HG02970 (cell line): ENCODE measurements at regions not wholly inside any gene's neighbourhood (a gene's known extent, or its start where the extent isn't known, plus 50 kb on each side); places are given as distances from the start of the nearest gene placed in this dataset.

Experiments used
- ATAC-seq: cut with Tn5 transposase; IDR thresholded peaks from one replicate; pipeline ENCODE4 v1.9.1; 2021; ENCODE audit warnings: mild to moderate bottlenecking, moderate library complexity, moderate number of reproducible peaks; ENCODE audit not compliant: unreplicated experiment, low FRiP score

DNA sequence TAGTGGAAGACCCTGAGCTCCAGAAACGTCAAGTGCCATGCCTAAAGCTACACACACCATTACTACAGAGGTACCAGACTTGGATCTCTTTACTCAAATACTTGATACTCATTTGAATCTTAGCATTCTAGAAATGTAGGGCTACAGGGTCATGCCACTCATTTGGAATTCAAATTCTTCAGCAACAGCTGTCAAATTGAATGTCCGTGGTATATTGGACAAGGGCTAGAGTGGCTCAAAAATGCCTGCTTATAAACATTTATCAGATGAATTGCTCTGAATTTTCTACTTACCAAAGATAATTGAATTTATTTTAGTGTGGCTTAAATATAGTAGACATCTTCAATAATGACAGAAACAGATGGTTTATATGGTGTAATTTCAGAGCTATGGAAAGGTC, 669.7 kb downstream of the SLC4A3 start:
- no peak for ATAC-seq

GRCh38 chr2:220300806-220301205, 673.4 kb downstream of the SLC4A3 start:
- ATAC-seq: no peak

- ATAC-seq: no peak
Measured at GRCh38 chr2:220302756-220303155, 675.3 kb downstream of the SLC4A3 start.

GRCh38 chr2:220309215-220309614, 681.8 kb downstream of the SLC4A3 start:
- ATAC-seq: no peak

DNA sequence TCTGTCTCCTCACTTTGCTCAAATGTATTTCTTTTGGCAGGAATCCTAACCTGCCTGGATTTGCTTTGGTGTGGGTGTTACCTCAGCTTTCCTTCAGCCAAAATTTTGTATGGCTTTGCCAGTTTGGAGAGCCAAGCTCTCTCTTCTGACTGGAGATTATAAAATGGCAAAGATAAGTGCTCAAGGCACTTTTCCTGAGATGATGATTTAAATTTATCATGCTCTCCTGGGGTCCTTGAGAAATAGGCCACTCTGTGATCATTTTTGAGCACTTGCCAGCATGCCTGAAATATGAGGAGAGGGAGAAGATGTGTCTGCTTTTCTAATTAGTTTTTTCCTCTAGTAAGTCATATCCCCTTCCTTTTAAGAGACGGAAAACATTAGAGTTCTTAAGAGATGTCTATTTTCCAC, 683.0 kb downstream of the SLC4A3 start:
- no peak for ATAC-seq

DNA sequence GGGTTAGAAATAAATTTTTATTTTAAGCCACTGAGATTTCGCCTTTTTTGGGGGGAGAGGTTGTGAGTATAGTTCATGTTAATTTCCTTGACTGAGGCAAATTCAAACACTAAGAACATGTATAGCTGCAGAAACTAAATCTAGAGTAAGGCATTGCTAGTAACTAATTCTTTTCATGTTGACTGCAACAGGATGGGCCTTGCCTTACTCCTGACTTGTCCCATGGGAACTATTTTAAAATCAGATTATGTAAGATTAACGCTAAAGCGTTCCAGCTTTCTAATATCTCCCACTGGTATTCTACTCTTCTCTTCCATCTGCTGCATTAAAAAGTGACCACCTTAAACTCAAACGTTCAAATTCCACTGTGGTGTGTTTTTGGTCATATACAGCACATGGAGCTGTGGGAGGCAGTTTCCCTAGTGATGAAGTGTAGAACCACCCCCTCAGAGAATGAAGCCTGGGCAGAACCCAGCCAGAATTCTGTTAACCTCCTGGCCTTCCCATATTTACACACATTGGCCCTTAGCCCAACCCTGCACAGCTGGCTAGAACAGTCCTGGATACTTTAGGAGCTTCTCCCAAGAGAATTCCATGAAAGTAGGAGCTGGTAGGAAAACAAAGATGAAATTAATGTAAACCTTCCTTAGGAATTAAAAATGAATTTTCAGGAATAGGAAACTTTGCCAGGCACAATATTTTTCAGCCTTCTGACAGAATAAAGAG, 687.8 kb downstream of the SLC4A3 start:
- ATAC-seq: no peak

- no peak for ATAC-seq
Measured at GRCh38 chr2:220318037-220318436, 690.6 kb downstream of the SLC4A3 start.

DNA sequence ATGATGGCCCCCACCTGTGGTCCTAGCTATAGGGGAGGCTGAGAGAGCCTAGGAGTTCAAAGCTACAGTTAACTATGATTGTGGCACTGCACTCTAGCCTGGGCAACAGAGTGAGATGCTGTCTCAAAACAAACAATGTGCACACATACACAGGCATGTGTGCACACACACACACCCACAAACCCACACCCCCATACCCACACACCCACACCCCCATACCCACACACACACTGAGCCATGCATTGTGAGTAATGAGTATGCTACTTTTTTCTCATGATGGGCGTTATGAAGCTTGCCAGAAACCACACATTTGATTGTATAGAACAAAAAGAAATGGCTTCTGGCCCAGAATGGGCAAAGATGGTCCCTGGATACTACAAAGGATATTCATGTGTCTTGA, 691.1 kb downstream of the SLC4A3 start:
- ATAC-seq: no peak

GRCh38 chr2:220320326-220320725, 692.9 kb downstream of the SLC4A3 start:
- ATAC-seq: no peak

DNA sequence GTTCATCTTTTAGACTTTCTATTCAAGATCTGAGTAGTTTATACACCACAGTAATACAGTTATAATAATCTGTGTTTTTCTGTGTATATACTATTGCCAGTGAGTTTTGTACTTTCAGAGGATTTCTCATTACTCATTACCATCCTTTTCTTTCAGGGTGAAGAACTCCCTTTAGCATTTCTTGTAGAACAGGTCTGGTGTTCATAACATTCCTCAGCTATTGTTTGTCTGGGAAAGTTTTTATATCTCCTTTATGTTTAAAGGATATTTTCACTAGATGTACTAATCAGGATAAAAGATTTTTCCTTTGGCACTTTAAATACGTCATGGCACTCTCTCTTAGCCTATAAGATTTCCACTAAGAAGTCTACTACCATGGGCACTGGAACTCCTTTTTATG, 705.5 kb downstream of the SLC4A3 start:
- ATAC-seq: no peak

GRCh38 chr2:220334210-220334609, 706.8 kb downstream of the SLC4A3 start:
- no peak for ATAC-seq

DNA sequence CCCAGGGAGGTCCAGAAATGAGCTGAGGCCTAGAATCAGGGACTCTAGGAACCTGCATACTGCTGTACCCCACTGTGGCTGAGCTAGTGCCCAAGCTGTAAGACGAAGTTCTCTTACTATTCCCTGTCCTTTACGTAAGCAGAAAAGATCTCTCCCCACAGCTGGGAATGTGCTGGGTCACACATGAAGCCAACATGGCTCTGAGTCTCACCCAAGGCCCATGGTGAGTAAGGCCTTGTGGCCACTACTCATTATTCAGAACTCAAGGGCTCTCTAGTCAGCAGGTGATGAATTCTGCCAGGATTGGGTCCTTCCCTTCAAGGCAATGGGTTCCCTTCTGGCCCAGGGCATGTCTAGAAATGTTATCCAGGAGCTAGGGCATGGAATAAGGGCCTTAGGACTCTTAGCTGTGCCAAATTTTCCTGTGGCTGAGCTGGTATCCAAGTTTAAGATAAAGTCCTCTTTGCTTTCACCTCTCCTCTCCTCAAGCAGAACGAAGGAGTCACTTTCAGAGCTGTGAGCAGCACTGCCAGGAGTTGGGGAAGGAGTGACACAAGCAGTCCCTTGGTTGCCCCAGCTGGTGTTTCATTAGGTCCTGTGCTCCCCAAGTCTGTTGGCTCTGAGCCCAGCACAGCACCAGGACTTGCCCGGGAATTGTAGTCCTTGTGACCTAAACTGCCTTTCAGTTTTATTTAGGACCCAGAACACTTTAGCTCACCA, 707.6 kb downstream of the SLC4A3 start:
- no peak for ATAC-seq

DNA sequence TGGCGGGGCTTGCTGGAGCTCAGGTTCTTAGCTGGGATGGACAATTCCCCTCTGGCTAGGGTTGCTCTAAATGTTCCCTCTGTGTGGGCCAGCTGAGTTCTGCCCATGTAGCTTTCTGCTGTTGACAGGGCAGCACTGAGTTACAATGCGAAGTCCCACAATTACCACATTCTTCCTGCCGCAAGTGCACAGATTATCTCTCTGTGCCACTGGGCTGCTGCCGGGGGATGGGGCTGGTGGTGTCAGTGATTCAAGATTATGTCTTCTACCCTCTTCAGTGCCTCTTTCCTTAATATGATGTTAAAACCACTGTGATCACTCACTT, 708.1 kb downstream of the SLC4A3 start:
- ATAC-seq: no peak

DNA sequence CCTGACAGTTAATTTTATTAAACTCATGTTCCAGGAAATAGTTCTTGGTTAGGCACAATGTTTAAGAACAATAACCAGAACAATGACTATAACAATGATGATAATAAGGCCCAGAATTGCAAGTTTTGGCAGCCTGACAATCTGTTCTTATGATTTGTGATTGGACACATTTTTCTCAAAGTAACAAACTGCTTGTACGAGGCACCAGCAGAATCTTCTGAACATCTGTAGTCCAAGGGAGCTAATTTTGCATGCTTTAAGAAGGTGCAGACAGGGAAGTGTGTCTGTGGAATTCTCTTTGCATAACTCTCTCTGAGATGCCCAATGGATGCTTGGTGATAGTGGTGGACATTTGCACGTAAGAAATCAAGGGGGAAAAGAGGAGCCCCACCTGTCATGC, 709.3 kb downstream of the SLC4A3 start:
- ATAC-seq: no peak

GRCh38 chr2:220337611-220338440, 710.4 kb downstream of the SLC4A3 start:
- no peak for ATAC-seq

- ATAC-seq: no peak
Measured at GRCh38 chr2:220341014-220341413, 713.6 kb downstream of the SLC4A3 start.

DNA sequence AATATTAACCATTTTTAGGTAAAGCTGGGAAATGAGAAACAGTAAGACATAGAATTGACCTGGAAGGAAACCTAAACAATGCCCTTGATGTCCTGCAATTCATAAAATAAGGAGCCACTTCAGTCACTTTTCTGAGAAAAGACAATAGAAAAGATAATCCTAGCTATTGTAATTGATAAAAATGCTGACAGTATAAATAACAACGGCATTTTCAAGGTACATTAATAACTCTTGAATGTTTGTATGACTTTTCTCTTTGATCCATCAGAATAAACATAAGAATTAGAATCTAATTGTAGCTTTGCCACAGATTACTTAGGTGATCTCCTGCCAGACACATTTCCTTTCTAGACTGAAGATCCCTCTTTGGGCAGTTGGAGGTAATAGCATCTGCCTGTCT, 719.5 kb downstream of the SLC4A3 start:
- no peak for ATAC-seq

DNA sequence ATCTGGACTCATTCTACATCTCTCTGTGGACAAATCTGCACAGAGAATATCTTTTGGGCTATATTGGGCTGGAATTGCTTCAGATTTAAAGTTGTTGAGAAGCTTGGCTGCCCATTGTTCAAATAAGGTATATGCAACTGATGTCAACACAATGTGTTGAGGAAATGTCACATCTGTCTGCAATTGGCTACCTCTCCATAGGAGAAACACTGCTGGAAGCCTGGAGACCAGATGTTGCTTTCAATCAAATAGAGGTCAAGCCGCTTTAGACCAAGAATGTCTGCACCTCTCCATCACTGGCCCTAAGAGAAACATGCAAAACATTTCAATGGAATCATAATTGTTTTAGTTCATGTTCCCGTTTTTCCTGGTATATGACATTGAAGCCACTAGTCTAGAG, 720.2 kb downstream of the SLC4A3 start:
- ATAC-seq: no peak

DNA sequence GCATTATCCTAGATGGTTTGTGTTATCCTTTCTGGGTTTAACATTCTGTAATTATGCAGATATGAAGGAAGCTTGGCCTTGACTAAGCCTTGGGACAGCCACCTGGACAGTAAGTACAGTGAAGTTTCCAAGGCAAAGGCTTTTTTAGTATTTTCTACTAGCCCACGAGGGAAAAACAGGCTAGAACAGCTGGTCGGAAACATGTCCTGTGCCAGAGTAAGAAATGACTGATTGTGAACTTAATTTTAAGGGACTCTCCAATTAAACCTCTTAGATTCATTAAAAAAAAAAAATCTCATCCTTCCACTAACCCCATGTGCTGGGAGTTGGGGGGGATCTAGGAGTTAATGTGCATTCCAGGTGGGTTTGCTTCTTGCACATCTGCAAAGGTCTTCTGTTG, 720.8 kb downstream of the SLC4A3 start:
- no peak for ATAC-seq

DNA sequence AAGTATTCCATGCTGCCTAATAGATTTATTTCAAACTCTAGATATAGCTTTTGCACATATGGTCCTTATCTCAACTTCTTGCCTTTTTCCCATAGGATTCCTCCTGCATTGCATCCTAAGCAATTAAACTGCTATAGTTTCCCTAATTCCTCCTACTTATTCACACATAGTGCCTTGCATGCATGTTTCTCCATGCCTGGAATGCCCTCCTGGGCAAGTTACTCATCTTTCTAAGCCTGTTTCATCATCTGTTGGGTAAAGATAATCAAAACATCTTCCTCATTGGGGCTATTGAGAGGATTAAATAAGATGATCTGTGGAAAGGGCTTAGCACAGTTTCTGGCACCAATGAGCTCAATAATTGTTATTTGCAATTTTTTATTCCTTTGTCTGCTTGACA, 726.5 kb downstream of the SLC4A3 start:
- ATAC-seq: no peak

GRCh38 chr2:220356076-220356475, 728.6 kb downstream of the SLC4A3 start:
- no peak for ATAC-seq
